H1 (cell line): ENCODE measurements at regions not wholly inside any gene's neighbourhood (a gene's known extent, or its start where the extent isn't known, plus 50 kb on each side); places are given as distances from the start of the nearest gene placed in this dataset.

Experiments used
- ATF3 ChIP-seq: IDR thresholded peaks from 2 replicates; pipeline ENCODE4 v1.6.1; 2011; ENCODE audit warnings: low read depth, mild to moderate bottlenecking, low read length; ENCODE audit not compliant: insufficient read depth
- BACH1 ChIP-seq: IDR thresholded peaks from 2 replicates; pipeline ENCODE4 v1.6.1; 2012; ENCODE audit warnings: low read length, improper control_type of control experiment
- KDM5A ChIP-seq: fragments of 200-600 bp; IDR thresholded peaks from 2 replicates; pipeline ENCODE4 v1.7.1; 2012; ENCODE audit warnings: mild to moderate bottlenecking, low read length, inconsistent platforms, mixed read lengths

- no peak for TF ChIP-seq KDM5A
- TF ChIP-seq ATF3, result no peak
- no peak for TF ChIP-seq BACH1
- TF ChIP-seq, all 59 proteins: peak for 0
These were observed 81.8 kb upstream of the SHANK2 start (continued) for GRCh38 chr11:71334191-71334590.
